ENCODE measurements at regions not wholly inside any gene's neighbourhood (a gene's known extent, or its start where the extent isn't known, plus 50 kb on each side); places are given as distances from the start of the nearest gene placed in this dataset.

GRCh38 chr11:119788096-119788883 is 59.3 kb upstream of the NECTIN1 start:
- H3K36me3 Mint-ChIP-seq (ENCODE audit: insufficient read depth) = no peaks in the 10 kb centered on the region
- H3K9me3 Mint-ChIP-seq (ENCODE audit: low read depth) = no peaks in the 10 kb centered on the region
- TF ChIP-seq CTCF (IDR thresholded peaks at IDR 0.05; ENCODE audit: unreplicated experiment) = no peak
- H3K4me1 Mint-ChIP-seq (ENCODE audit: low read depth) = no peaks in the 10 kb centered on the region
- H3K27me3 Mint-ChIP-seq = peaks cover 26% of the 10 kb centered on the region
- no peak overlapping the region for H3K27ac Mint-ChIP-seq
- DNase-seq (ENCODE audit: low spot score, unreplicated experiment) = no peak
- H3K4me3 Mint-ChIP-seq (ENCODE audit: low read depth) = no peak overlapping the region

- Mint-ChIP-seq H3K4me3 (ENCODE audit: low read depth) (no peak overlapping the region), H3K27me3 (peaks cover 28% of the 10 kb centered on the region), H3K9me3 (ENCODE audit: low read depth) (no peaks in the 10 kb centered on the region), H3K4me1 (ENCODE audit: low read depth) (no peaks in the 10 kb centered on the region), H3K36me3 (ENCODE audit: insufficient read depth) (no peaks in the 10 kb centered on the region), H3K27ac (no peak overlapping the region)
- DNase-seq (ENCODE audit: low spot score, unreplicated experiment) = no peak
- no peak for TF ChIP-seq CTCF (IDR thresholded peaks at IDR 0.05; ENCODE audit: unreplicated experiment)
These were observed 58.1 kb upstream of the NECTIN1 start for GRCh38 chr11:119787074-119787461.

- Mint-ChIP-seq H3K36me3 (ENCODE audit: insufficient read depth) (no peaks in the 10 kb centered on the region), H3K27me3 (peaks cover 29% of the 10 kb centered on the region), H3K9me3 (ENCODE audit: low read depth) (no peaks in the 10 kb centered on the region), H3K4me3 (ENCODE audit: low read depth) (no peak overlapping the region), H3K4me1 (ENCODE audit: low read depth) (no peaks in the 10 kb centered on the region), H3K27ac (no peak overlapping the region)
- no peak for TF ChIP-seq CTCF (IDR thresholded peaks at IDR 0.05; ENCODE audit: unreplicated experiment)
- no peak for DNase-seq (ENCODE audit: low spot score, unreplicated experiment)
These were observed 57.6 kb upstream of the NECTIN1 start for GRCh38 chr11:119786431-119787073.

GRCh38 chr11:119785131-119785530 is 56.1 kb upstream of the NECTIN1 start:
- H3K4me1 Mint-ChIP-seq (ENCODE audit: low read depth) = no peaks in the 10 kb centered on the region
- H3K36me3 Mint-ChIP-seq (ENCODE audit: insufficient read depth) = no peaks in the 10 kb centered on the region
- H3K4me3 Mint-ChIP-seq (ENCODE audit: low read depth) = no peak overlapping the region
- H3K27me3 Mint-ChIP-seq = peaks cover 19% of the 10 kb centered on the region
- H3K9me3 Mint-ChIP-seq (ENCODE audit: low read depth) = no peaks in the 10 kb centered on the region
- TF ChIP-seq CTCF (IDR thresholded peaks at IDR 0.05; ENCODE audit: unreplicated experiment) = no peak
- no peak overlapping the region for H3K27ac Mint-ChIP-seq
- DNase-seq (ENCODE audit: low spot score, unreplicated experiment) = no peak

GRCh38 chr11:119784421-119784820 is 55.4 kb upstream of the NECTIN1 start:
- no peaks in the 10 kb centered on the region for H3K36me3 Mint-ChIP-seq (ENCODE audit: insufficient read depth)
- DNase-seq (ENCODE audit: low spot score, unreplicated experiment) = no peak
- no peaks in the 10 kb centered on the region for H3K4me1 Mint-ChIP-seq (ENCODE audit: low read depth)
- peaks cover 18% of the 10 kb centered on the region for H3K27me3 Mint-ChIP-seq
- no peaks in the 10 kb centered on the region for H3K9me3 Mint-ChIP-seq (ENCODE audit: low read depth)
- H3K4me3 Mint-ChIP-seq (ENCODE audit: low read depth) = no peak overlapping the region
- H3K27ac Mint-ChIP-seq = no peak overlapping the region
- TF ChIP-seq CTCF (IDR thresholded peaks at IDR 0.05; ENCODE audit: unreplicated experiment) = no peak
